ENCODE measurements at regions not wholly inside any gene's neighbourhood (a gene's known extent, or its start where the extent isn't known, plus 50 kb on each side); places are given as distances from the start of the nearest gene placed in this dataset.

DNA sequence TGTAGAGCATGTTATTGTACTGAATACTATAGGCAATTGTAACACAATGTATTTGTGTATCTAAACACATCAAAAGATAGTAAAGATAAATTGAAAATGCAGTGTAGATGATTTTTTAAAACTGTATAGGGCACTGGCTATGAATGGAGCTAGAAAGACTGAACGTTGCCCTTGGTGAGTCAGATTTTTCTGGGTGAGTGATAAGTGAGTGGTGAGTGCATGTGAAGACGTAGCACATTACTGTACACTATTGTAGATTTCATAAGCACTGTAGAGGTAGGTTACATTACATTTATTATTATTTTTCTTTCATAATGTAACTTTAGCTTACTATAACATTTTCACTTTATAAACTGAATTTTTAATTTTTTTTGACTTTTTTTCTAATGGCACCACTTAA, 1491.6 kb downstream of the TECRL start:
- TF ChIP-seq CTCF (conservative IDR thresholded peaks at IDR 0.05; ENCODE audit: low read depth, low read length) (no peak), EZH2 (IDR thresholded peaks at IDR 0.05; ENCODE audit: borderline replicate concordance, low read depth, low read length, poor library complexity, severe bottlenecking) (no peak)

All from A673 (cell line).